ENCODE measurements at regions not wholly inside any gene's neighbourhood (a gene's known extent, or its start where the extent isn't known, plus 50 kb on each side); places are given as distances from the start of the nearest gene placed in this dataset.

GRCh38 chr9:88653406-88653805, 118.4 kb downstream of the NXNL2 start:
- H3K4me3 ChIP-seq (ENCODE audit: low read depth, low read length), result no peak overlapping the region
- no peak for DNase-seq (ENCODE audit: low read depth, low spot score)
- no peak for TF ChIP-seq CTCF (IDR thresholded peaks at IDR 0.05; ENCODE audit: insufficient read depth, low read length, missing control alignments)
- POLR2A ChIA-PET, result no interaction called here
- CTCF ChIA-PET, result interaction anchor here (1.0 to 1.7 kb wide), 3 partner anchors 60 to 340 kb away, joined by 3 to 7 read pairs (median 4); no protein-coding TSS in a partner anchor

- no peak for TF ChIP-seq CTCF (IDR thresholded peaks at IDR 0.05; ENCODE audit: insufficient read depth, low read length, missing control alignments)
Measured at GRCh38 chr9:88653911-88654310, 118.9 kb downstream of the NXNL2 start.

GRCh38 chr9:88657893-88658292, 122.9 kb downstream of the NXNL2 start:
- H3K4me3 ChIP-seq (ENCODE audit: low read depth, low read length), result no peak overlapping the region
- no peak for TF ChIP-seq CTCF (IDR thresholded peaks at IDR 0.05; ENCODE audit: insufficient read depth, low read length, missing control alignments)
- POLR2A ChIA-PET, result no interaction called here
- CTCF ChIA-PET, result no interaction called here
- DNase-seq (ENCODE audit: low read depth, low spot score), result peak; percentile 76

More at GRCh38 chr9:88653911-88654310, 118.9 kb downstream of the NXNL2 start:
- DNase-seq (ENCODE audit: low read depth, low spot score), result no peak
- CTCF ChIA-PET, result interaction anchor here (1.0 to 1.3 kb wide), 2 partner anchors 224 to 340 kb away, joined by 3 read pairs; no protein-coding TSS in a partner anchor
- POLR2A ChIA-PET, result no interaction called here
- H3K4me3 ChIP-seq (ENCODE audit: low read depth, low read length), result no peak overlapping the region

GRCh38 chr9:88658311-88658822, 123.4 kb downstream of the NXNL2 start:
- CTCF ChIA-PET, result no interaction called here
- no peak for TF ChIP-seq CTCF (IDR thresholded peaks at IDR 0.05; ENCODE audit: insufficient read depth, low read length, missing control alignments)
- no peak for DNase-seq (ENCODE audit: low read depth, low spot score)
- POLR2A ChIA-PET, result no interaction called here
- no peak overlapping the region for H3K4me3 ChIP-seq (ENCODE audit: low read depth, low read length)

- CTCF ChIA-PET, result no interaction called here
- POLR2A ChIA-PET, result no interaction called here
- no peak for DNase-seq (ENCODE audit: low read depth, low spot score)
- no peak overlapping the region for H3K4me3 ChIP-seq (ENCODE audit: low read depth, low read length)
- no peak for TF ChIP-seq CTCF (IDR thresholded peaks at IDR 0.05; ENCODE audit: insufficient read depth, low read length, missing control alignments)
Measured at GRCh38 chr9:88659126-88659525, 124.1 kb downstream of the NXNL2 start.

GRCh38 chr9:88660611-88661010, 125.6 kb downstream of the NXNL2 start:
- CTCF ChIA-PET, result interaction anchor here (0.8 to 1.3 kb wide), 5 partner anchors 13 to 347 kb away, joined by 3 to 11 read pairs (median 3); no protein-coding TSS in a partner anchor
- peak; percentile 46 for TF ChIP-seq CTCF (IDR thresholded peaks at IDR 0.05; ENCODE audit: insufficient read depth, low read length, missing control alignments)
- no peak for DNase-seq (ENCODE audit: low read depth, low spot score)
- POLR2A ChIA-PET, result no interaction called here
- no peak overlapping the region for H3K4me3 ChIP-seq (ENCODE audit: low read depth, low read length)

Data from AG04449 (cell line).